Prostate gland (tissue), 2 donors: ENCODE measurements at regions not wholly inside any gene's neighbourhood (a gene's known extent, or its start where the extent isn't known, plus 50 kb on each side); places are given as distances from the start of the nearest gene placed in this dataset.

ENCODE experiments used
- CTCF ChIP-seq, 4 experiments: fragments of 200-600 bp in 2 of 4; fragments of 450-650 bp in 2 of 4; sonication (generic) in 2 of 4; IDR thresholded peaks; 1 replicate in 3 of 4; 2 replicates in 1 of 4; pipeline ENCODE4 v1.5.1; 2016 to 2019; ENCODE audit warnings: antibody characterized with exemption in 4 of 4, mild to moderate bottlenecking in 2 of 4, moderate library complexity in 2 of 4
- POLR2A ChIP-seq: fragments of 450-650 bp; IDR thresholded peaks from one replicate; pipeline ENCODE4 v1.6.1; 2016; ENCODE audit warnings: antibody characterized with exemption, mild to moderate bottlenecking
- POLR2AphosphoS5 ChIP-seq: sonication (generic); formaldehyde crosslinking; IDR thresholded peaks from one replicate; pipeline ENCODE4 v1.6.1; 2017; ENCODE audit warnings: antibody characterized with exemption

DNA sequence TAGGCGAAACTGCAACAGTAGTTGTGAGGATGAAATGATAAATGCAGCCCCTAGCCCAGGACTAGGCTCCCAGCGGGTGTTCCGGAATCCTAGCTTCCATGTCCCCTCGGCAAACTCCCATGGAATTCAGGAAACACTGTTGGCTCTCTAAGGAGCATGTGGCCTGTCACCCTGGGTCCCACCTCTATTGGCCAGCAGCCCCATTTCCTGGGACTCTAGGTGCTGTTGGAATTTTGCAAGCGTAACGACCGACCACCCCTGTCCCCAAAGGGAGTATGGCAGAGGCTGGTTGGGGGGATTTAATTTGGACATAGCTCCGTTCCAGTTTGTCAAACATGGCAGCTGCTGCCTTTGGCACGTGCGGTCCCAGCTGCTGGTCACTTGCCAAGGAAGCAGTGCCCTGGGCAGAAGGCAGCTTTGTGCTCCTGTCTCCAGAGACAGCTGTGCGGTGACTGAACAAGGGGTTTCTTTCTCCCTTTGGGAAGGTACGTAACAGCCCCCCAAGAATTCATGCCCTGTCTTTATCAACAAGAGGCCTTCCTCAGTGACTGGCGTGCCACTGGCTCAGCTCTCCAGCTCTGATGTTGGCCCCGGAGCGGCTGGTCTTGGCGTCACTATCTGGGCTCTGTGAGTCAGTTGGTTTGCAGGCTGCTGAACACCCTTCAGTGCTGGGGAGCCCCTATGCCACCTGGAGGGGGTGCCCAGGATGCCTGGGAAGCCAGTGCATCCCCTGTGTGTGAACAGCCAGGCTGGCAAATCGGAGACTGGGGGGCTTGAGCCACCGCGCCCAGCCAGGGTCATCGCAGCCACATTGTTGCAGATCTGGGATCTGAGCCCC lies 235.2 kb upstream of the TNRC6C start:
- TF ChIP-seq CTCF (IDR thresholded peaks at IDR 0.05), result no peak
- TF ChIP-seq POLR2A, result no peak
- TF ChIP-seq POLR2AphosphoS5, result no peak
